NCI-H526 treated with DMSO at 0.1 percent for 48 hours (cell line): ENCODE measurements at regions not wholly inside any gene's neighbourhood (a gene's known extent, or its start where the extent isn't known, plus 50 kb on each side); places are given as distances from the start of the nearest gene placed in this dataset.
"Not testable (repeated sequence)": the region's sequence is repeated elsewhere in the genome, so short reads cannot be mapped to it uniquely, and the experiment has no call there.

ENCODE experiments used
- DNase-seq: peaks from one replicate; lab custom pipeline; 2025; lab: John Stamatoyannopoulos, UW

DNA sequence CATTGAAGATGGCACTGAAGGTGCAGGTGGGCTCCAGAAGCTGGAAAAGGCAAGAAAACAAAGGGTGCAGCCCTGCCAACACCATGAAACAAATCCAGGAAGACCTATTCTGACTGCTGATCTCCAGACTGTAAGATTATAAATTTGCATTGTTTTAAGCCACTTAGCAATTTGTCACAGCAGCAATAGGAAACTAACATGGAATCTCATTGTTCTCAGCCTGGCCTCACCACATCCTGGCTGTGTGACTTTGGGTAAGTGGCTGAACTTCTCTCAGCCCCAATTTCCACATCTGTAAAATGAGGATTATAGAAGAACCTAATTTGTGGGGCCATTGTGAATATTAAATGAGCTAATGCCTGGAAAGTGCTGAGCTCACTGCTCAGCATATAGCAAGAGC is 160.4 kb upstream of the MAFB start:
- no peak for DNase-seq

DNA sequence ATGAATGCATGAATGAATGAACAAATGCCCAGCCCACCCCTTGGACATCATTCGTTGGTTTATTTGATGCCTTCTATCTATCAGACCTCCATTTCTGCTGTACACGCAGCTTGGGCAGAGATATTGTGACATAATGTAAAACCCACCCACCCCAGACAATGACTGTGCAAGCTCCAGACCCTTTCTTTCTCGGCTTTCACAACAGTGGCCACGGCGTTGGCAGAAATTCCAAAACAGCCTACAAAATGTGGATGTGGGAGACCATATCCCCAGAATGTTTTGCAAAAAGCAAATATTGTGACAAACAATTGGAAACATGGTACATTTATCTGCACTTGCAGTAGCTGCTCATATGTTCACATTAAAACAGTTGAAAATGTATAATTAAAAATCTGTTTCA is 162.0 kb upstream of the MAFB start:
- no peak for DNase-seq

GRCh38 chr20:40855269-40855668 is 166.2 kb upstream of the MAFB start:
- no peak for DNase-seq

DNA sequence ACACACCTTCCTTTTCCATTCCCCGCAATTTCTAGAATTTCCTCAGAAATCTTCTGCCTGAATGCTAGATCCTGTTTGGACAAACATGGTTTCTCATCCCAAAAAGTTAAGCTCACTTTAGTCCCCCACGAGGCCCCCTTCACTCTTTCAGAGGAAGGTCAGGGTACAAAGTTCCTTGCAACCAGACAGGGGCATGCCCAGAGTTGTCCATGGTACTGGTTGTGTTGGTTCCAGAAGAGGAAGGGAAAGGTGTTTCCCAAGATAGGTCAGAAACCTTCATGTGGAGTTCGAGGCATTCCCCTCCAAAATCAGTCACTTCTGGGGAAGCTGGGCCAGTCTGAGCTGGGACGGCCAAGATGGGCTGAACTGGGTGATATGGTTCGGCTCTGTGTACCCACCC is 167.6 kb upstream of the MAFB start:
- no peak for DNase-seq

DNA sequence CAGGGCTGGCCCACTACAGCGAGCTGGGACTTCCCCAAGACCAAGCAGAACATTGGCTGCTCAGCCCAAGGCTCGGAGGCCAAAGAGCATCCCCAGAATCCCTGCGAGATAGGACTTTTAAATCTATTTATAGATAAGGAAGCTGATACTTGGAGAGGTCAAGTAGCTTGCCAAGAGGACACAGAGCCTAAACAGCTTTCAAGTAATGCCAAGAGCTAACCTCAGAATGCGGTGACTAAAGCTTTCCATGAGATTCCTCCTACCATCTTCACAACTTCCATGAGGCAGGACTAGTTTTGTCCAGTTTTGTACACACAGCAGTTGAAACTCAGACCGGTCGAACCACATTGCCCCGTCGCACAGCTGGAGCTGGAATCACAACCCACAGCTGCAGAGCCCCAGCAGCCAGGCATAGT is 168.1 kb upstream of the TOP1 start:
- no peak for DNase-seq

- DNase-seq, result no peak
Measured at GRCh38 chr20:40861427-40862008, 167.1 kb upstream of the TOP1 start.

- DNase-seq, result no peak
Measured at GRCh38 chr20:40863355-40863919, 165.2 kb upstream of the TOP1 start.

DNA sequence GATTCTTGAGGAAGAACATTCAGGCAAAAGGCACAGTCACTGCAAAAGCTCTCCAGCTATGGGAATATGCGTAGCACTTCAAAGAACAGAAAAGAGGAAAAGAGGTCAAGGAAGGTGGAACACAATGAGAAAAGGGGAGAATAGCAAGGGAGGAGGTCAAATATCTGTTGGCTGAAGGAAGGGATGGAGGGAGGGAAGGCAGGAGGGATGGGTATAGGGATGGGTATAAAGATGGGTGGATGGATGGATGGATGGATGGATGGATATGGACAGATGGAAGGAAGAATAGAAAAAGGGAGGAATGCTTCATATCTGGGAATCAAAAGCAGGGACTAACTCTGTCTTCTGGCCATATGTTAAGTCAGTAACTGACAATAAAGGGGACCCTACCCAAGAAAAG is 164.2 kb upstream of the TOP1 start:
- no peak for DNase-seq

DNA sequence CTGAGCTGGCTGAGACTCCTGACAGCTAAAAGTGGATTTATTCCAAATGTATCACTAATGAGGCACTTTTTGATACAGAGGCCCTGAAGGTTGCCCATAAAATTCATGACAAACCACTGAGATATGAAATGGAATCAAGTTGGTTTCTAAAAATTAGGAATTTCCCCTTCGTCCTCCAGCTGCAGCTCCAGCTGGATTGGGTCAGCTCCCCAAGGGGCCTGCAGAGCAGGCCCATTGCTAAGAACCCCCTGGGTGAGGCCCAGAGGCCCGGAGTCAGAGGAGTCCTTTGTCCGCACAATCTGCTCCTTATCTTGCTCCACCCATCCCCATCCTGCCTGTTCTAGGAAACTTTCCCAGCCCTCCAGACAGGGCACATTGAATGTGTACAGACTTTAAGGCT is 163.5 kb upstream of the TOP1 start:
- DNase-seq, result no peak

DNA sequence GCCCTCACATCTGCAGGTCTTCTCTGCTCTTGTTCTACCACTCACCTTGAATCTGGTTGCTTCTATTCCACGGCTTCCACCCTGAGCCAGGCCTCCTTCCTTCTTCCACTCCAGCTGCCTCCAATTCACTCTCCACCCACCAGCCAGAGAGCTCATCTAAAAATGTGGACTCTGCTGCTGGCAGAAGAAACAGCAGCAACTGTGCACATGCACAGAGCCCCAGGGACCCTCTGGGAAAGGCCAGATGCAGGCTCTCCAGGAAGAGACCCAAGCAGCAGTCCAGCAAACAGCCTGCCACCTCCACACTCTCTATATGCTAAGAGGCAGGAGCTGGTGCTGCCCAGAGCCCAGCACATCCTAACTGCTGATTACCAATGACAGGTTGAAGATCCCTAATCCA is 162.6 kb upstream of the TOP1 start:
- DNase-seq, result no peak

GRCh38 chr20:40868551-40869217 is 159.9 kb upstream of the TOP1 start:
- DNase-seq, result no peak

DNA sequence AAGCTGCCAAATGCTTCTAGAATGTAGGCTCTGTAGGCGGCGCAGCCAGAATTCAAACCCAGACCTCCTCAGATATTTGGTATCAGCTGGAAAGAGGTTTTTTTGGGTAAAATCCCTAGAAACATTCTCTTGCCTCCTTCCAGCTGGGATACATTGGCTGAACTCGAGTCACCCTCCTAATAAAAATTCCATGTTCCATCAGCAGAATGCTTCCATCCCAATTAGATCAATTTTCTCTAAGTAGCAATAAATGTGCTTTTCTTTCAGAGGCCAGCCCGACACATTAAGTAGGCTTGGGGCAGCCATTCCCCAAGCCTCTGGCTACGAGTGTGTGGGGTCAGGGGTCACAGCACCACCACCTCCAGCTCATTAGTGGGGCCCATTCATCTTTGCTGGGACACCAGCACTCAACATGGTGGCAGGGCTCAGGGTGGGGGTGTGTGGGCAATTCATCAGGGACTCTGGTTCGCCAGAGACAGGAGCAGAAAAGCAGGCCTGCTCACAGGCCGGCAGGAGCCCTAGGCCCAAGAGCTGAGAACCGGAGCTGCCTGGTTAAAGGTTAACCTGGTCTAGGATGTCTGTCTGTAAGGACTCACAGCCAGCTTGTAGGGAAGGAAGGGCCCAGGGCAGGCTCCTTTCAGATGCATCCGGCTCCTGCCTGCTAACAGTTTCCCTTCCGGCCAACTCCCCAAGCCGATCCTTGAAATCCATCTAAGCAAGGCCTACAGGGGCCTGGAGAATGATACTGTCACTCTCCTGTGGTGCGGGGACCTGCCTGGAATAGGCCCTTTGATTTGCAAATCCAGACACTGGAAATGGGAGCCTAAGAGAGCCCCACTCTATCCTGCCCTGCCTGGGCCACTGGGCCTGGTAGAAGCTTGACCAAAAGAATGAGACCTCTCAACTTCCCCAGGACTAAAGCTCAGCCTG is 159.1 kb upstream of the TOP1 start:
- DNase-seq, result no peak

DNA sequence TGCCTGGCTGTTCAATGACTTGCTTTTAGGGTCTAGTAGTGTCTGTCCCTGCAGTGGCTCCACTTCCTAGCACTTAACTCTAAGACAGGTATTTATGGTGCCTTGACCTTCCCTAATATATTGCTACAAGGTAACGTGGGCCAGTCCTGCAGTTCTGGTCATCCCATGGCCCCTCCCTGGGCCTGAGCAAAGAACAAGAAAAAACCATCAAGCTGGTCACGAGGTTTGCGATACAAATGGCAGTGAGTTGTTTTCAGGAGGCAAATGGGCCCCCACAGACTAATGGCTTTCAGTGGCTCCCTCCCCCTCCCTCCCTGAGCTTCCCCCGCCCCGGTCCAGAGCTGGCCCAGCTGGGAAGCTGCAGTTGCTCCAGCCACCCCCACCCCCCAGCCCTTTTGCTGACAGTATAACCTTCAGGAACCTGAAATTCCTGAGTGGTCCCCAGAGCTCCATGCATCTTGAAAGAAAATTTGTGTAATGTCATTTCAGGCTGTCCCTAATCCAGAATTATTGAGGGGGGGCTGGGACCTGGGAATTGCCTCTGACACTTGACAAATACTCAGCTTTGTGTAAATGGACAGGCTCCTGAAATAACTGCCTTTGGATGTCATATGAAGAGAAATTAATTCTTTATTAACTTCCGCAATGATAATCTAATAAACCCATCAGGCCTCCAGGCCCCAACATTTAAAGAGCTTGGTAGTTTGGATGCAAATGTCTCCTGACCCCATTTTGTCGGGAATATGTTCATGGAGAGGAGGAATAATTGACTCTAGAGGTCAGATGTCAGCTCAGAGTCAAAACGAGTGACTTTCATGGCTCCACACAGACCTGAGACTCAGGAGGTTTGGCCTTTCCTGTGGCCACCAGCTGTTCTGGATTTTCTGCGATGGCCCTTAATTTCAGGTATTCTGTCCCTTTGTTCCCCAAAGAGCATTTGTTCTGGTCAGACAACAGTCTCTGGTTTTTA is 153.2 kb upstream of the TOP1 start:
- DNase-seq, result no peak

GRCh38 chr20:40878099-40878498 is 150.5 kb upstream of the TOP1 start:
- not testable (repeated sequence) for DNase-seq

GRCh38 chr20:40880063-40880728 is 148.4 kb upstream of the TOP1 start:
- DNase-seq, result no peak

- no peak for DNase-seq
Measured at GRCh38 chr20:40880729-40881109, 147.9 kb upstream of the TOP1 start.

DNA sequence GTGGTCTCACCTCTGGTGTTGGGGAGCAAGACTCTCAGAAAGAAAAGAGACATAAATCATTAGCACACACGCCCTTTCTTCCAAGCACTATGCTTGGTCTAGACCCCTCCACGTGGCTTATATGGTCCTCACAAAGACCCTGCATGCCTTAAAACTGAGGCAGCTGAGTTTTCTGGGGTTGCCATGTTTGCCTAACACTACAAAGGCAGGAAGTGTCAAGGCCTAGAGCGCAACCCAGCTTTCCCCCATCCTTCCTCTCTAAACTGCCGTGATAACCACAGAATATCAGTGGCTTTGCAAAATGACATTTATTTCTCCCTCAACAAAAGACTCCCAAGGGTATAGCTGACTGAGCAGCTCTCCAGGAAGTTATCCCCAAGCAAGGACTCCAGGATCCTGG is 146.5 kb upstream of the TOP1 start:
- no peak for DNase-seq

DNA sequence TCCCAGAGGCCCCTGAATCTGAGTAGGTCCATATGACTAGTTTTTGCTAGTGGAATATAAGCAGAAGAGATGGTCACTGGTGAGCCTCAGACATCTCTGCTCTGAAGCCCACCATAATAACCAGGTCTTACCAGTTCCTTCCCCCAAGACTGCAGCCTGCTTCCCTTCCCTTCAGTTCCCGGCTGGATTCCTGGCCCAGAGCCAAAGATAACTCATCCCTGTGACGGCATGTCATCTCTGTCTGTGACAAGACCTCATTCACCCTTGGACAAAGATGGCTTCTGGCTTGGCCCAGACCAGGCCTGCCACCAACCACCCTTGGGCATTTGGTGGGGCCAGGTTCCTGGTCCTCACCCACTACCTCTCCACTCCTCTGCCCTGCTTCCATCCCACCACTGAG is 145.5 kb upstream of the TOP1 start:
- no peak for DNase-seq

- no peak for DNase-seq
Measured at GRCh38 chr20:40887105-40887504, 141.5 kb upstream of the TOP1 start.

GRCh38 chr20:40889266-40889665 is 139.4 kb upstream of the TOP1 start:
- not testable (repeated sequence) for DNase-seq

DNA sequence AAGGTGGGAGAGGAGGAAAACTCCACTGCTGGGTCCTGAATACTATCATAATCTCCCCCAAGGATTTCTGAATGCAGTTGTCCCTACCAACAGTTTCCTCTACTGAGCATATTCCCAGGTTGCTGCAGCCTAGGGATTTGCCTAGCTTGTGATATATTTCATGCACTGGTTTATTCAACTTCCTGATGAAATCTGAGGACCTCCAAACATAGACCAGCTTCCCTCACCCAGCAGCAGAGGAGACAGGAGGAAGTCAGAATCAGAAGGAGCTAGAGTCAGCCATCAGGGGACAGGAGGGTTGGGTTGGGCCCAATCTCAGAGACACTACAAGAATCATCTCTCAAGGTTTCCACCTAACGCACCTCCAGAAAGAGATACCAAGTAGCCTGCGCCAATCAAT is 138.4 kb upstream of the TOP1 start:
- no peak for DNase-seq
